Type B pancreatic cell (in vitro differentiated cells): ENCODE measurements at regions not wholly inside any gene's neighbourhood (a gene's known extent, or its start where the extent isn't known, plus 50 kb on each side); places are given as distances from the start of the nearest gene placed in this dataset.

Experiments used
- DNase-seq: peaks from one replicate; pipeline ENCODE4 v3.0.0; 2021; ENCODE audit warnings: mixed read lengths; ENCODE audit not compliant: unreplicated experiment; ENCODE audit errors: extremely low spot score
- H3K27ac Mint-ChIP-seq: 2 replicates; pipeline ENCODE4 v1.8.0; 2021; ENCODE audit warnings: mild to moderate bottlenecking, mixed read lengths
- H3K27me3 Mint-ChIP-seq: 2 replicates; pipeline ENCODE4 v1.8.0; 2021; ENCODE audit warnings: mixed read lengths
- H3K36me3 Mint-ChIP-seq: 2 replicates; pipeline ENCODE4 v1.8.0; 2021; ENCODE audit warnings: mixed read lengths
- H3K4me1 Mint-ChIP-seq: one replicate; pipeline ENCODE4 v1.8.0; 2021; ENCODE audit warnings: mixed read lengths; ENCODE audit not compliant: unreplicated experiment
- H3K4me3 Mint-ChIP-seq: 2 replicates; pipeline ENCODE4 v1.8.0; 2021; ENCODE audit warnings: mild to moderate bottlenecking, mixed read lengths
- H3K9me3 Mint-ChIP-seq: 2 replicates; pipeline ENCODE4 v1.8.0; 2021; ENCODE audit warnings: mixed read lengths
- TF ChIP-seq, protein P1 (sequence below): fragments of 200-600 bp; sonication (generic); conservative IDR thresholded peaks from 2 replicates; pipeline ENCODE4 v1.5.0; 2021; ENCODE audit warnings: antibody characterized with exemption, mild to moderate bottlenecking

DNA sequence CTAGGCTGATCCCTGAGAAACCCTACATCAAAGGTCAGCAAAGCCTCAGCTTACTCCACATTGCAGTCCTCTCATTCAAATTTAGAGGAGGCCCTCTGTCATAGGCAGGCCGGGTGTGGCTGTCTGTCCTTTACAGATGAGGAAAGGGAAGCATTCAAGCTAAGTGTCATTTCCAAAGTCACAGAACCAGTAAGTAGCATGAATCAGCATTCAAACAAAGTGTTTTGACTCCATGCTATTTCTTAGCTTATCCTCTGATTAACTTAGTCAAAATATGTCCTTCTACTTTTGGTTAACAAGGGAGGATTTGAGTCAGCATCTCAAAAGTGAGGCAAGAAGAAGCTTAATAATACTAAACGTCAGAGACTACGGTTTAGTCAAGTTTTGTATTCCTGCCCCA is 409.0 kb upstream of the POU3F3 start:
- no peaks in the 10 kb centered on the region for H3K36me3 Mint-ChIP-seq
- H3K27ac Mint-ChIP-seq: no peak overlapping the region
- DNase-seq: no peak
- H3K4me1 Mint-ChIP-seq: no peaks in the 10 kb centered on the region
- H3K9me3 Mint-ChIP-seq: no peaks in the 10 kb centered on the region
- TF ChIP-seq, protein P1, sequence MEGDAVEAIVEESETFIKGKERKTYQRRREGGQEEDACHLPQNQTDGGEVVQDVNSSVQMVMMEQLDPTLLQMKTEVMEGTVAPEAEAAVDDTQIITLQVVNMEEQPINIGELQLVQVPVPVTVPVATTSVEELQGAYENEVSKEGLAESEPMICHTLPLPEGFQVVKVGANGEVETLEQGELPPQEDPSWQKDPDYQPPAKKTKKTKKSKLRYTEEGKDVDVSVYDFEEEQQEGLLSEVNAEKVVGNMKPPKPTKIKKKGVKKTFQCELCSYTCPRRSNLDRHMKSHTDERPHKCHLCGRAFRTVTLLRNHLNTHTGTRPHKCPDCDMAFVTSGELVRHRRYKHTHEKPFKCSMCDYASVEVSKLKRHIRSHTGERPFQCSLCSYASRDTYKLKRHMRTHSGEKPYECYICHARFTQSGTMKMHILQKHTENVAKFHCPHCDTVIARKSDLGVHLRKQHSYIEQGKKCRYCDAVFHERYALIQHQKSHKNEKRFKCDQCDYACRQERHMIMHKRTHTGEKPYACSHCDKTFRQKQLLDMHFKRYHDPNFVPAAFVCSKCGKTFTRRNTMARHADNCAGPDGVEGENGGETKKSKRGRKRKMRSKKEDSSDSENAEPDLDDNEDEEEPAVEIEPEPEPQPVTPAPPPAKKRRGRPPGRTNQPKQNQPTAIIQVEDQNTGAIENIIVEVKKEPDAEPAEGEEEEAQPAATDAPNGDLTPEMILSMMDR: no peak
- H3K4me3 Mint-ChIP-seq: no peak overlapping the region
- H3K27me3 Mint-ChIP-seq: peaks cover 2% of the 10 kb centered on the region

DNA sequence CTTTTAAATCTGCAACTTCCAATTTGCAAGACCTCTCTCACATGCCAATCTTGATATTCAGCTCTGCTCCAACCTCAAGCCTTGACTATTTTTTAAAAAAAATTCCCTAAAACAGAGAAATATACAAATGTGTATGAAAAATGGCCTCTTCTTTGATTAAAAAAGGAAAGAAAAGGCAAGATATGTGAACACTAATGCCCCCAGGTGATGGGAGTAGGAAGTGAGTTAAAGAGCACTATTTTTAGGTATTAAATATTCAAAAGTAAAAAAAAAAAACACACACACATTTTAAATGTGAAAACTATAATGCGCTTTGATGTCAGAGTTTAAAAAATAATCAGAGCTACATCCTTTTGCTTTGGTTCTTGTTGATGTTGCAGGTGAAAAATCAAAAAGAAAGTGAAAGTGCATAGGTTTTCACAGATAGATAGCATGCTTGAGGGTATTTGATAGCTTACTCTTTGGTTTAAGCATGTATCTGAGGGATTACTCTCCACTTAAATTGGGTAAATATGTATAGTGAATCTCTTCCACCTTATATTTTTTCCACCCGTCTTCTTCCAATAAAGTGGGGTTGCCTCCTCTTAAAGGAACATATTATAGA is 406.0 kb upstream of the POU3F3 start:
- Mint-ChIP-seq H3K27ac (no peak overlapping the region), H3K36me3 (no peaks in the 10 kb centered on the region), H3K4me1 (no peaks in the 10 kb centered on the region), H3K4me3 (no peak overlapping the region), H3K9me3 (no peaks in the 10 kb centered on the region), H3K27me3 (peaks cover 5% of the 10 kb centered on the region)
- DNase-seq: no peak
- TF ChIP-seq, protein P1: peak; percentile 49

DNA sequence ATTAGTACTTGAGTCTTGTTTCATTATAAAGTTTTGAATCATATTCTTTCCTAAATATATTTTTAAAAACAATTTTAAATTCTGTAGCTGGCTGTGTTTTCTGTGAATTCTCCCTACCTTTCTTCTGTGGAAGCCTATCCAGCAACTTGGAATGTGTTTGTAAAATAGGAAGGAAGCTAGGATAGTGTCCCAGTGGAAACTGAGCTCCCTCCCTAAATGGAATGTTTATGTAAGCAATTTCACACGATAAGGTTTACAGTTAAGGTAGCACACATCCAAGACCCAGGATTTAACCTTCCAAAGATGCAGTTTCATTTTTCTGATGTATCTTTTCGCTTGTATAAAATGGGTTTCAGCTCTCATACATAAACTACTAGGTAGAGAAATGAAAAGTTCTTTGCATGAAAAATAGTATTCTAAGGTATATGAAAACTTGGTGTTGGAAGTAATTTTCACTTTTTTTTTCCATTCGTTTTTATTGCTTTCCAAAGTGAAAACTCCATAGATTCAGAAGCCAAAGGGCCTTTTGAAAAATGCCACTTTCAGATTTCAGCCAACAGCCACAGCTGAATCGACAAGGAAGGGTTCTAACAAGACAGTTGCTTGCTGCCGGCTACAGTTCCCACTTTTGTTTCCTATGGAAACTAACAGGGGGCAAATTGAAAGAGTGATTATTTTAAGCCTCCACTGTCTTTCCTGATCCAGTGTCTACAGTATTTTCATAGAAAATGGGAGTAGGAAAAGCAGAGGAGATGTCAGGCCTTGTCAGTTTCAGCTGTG is 405.1 kb upstream of the POU3F3 start:
- no peak overlapping the region for H3K4me3 Mint-ChIP-seq

DNA sequence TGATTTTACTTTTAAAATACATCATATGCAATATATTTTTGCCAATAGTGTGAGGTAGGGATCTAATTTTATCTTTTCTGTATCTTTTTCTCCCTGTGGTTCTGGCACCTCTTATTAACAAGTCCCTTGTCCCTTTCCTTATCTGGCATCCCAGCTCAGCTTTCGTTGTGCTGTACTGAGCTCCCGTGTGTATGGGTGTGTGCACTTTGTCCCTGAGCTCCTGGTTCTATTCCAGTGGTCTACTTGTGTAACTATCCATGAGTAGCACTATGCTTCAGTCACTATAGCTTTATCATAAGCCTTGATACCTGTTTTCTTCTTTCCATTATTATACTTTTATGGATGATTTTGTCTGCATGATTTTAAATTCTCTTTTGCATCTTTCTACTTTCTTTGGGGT is 401.4 kb upstream of the POU3F3 start:
- DNase-seq: no peak
- no peaks in the 10 kb centered on the region for H3K36me3 Mint-ChIP-seq
- no peaks in the 10 kb centered on the region for H3K9me3 Mint-ChIP-seq
- H3K27me3 Mint-ChIP-seq: peaks cover 5% of the 10 kb centered on the region
- TF ChIP-seq, protein P1: no peak
- H3K4me3 Mint-ChIP-seq: no peak overlapping the region
- H3K4me1 Mint-ChIP-seq: no peaks in the 10 kb centered on the region
- H3K27ac Mint-ChIP-seq: no peak overlapping the region

More for the DNA sequence above, 405.1 kb upstream of the POU3F3 start:
- Mint-ChIP-seq H3K27me3 (peaks cover 5% of the 10 kb centered on the region), H3K27ac (no peak overlapping the region), H3K36me3 (no peaks in the 10 kb centered on the region), H3K9me3 (no peaks in the 10 kb centered on the region), H3K4me1 (no peaks in the 10 kb centered on the region)
- TF ChIP-seq, protein P1: no peak
- DNase-seq: no peak

DNA sequence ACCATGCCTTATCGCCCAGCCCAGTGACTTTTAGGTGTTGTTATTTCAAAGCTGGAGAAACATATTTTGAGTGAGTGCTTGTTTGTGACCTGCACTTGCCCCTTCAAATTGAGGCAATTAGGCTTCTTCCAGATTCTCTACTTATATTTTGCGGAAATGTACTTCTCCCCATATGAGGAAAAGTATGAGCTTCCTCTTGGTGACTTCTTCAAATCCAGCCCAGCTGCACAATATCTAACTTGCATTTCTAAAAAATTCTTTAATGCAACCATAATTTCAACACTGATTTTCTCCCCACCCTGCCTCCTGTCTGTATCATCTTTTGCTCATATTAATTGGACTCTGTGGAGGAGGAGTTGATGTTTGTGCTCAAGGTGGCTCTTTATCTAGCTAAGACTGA is 391.2 kb upstream of the POU3F3 start:
- no peak for DNase-seq
- no peak overlapping the region for H3K4me3 Mint-ChIP-seq
- no peaks in the 10 kb centered on the region for H3K36me3 Mint-ChIP-seq
- TF ChIP-seq, protein P1: no peak
- H3K9me3 Mint-ChIP-seq: no peaks in the 10 kb centered on the region
- H3K4me1 Mint-ChIP-seq: no peaks in the 10 kb centered on the region
- no peak overlapping the region for H3K27ac Mint-ChIP-seq
- no peaks in the 10 kb centered on the region for H3K27me3 Mint-ChIP-seq
